Mucosa of rectum (tissue), 2 donors: ENCODE measurements at regions not wholly inside any gene's neighbourhood (a gene's known extent, or its start where the extent isn't known, plus 50 kb on each side); places are given as distances from the start of the nearest gene placed in this dataset.

Experiments used
- H3K27ac ChIP-seq, 2 donors: one replicate each; pipeline ENCODE4 v1.7.0; 2013; ENCODE audit warnings: inconsistent platforms in 2 of 2, low read depth in 2 of 2, low read length in 2 of 2
- H3K27me3 ChIP-seq, 2 donors: one replicate each; pipeline ENCODE4 v1.7.0; 2013; ENCODE audit warnings: low read length in 2 of 2; ENCODE audit not compliant: control insufficient read depth in 2 of 2, insufficient read depth in 2 of 2
- H3K36me3 ChIP-seq, 2 donors: one replicate each; pipeline ENCODE4 v1.7.0; 2013; ENCODE audit warnings: low read length in 2 of 2; ENCODE audit not compliant: control insufficient read depth in 2 of 2, insufficient read depth in 2 of 2
- H3K4me1 ChIP-seq, 2 donors: one replicate each; pipeline ENCODE4 v1.7.0; 2013; ENCODE audit warnings: low read length in 2 of 2, mild to moderate bottlenecking in 1 of 2; ENCODE audit not compliant: control insufficient read depth in 2 of 2, insufficient read depth in 2 of 2
- H3K4me3 ChIP-seq, 2 donors: one replicate each; pipeline ENCODE4 v1.7.0; 2013; ENCODE audit warnings: low read length in 2 of 2
- H3K9ac ChIP-seq, 2 donors: one replicate each; pipeline ENCODE4 v1.7.0; 2013; ENCODE audit warnings: low read length in 2 of 2, low read depth in 1 of 2, mild to moderate bottlenecking in 1 of 2
- H3K9me3 ChIP-seq, 2 donors: one replicate each; pipeline ENCODE4 v1.7.0; 2013; ENCODE audit warnings: low read length in 2 of 2; ENCODE audit not compliant: control insufficient read depth in 2 of 2
- donor health status: healthy.
- donor health status: Normal muscosa, but diverticular disease.

GRCh38 chr6:77205936-77206335, 257.4 kb downstream of the HTR1B start:
- Histone ChIP-seq H3K36me3 (no peaks in the 10 kb centered on the region), H3K9ac (no peak overlapping the region), H3K27ac (no peak overlapping the region), H3K4me1 (no peaks in the 10 kb centered on the region), H3K27me3 (no peaks in the 10 kb centered on the region), H3K4me3 (no peak overlapping the region), H3K9me3 (no peaks in the 10 kb centered on the region)

- Histone ChIP-seq H3K9me3 (no peaks in the 10 kb centered on the region), H3K27ac (no peak overlapping the region), H3K4me3 (no peak overlapping the region), H3K27me3 (no peaks in the 10 kb centered on the region), H3K36me3 (no peaks in the 10 kb centered on the region), H3K9ac (no peak overlapping the region), H3K4me1 (no peaks in the 10 kb centered on the region)
Observed at GRCh38 chr6:77204555-77204954, 258.7 kb downstream of the HTR1B start.

- Histone ChIP-seq H3K9ac (no peak overlapping the region), H3K27me3 (no peaks in the 10 kb centered on the region), H3K27ac (no peak overlapping the region), H3K36me3 (no peaks in the 10 kb centered on the region), H3K4me1 (no peaks in the 10 kb centered on the region), H3K9me3 (peaks cover 0 to 2% of the 10 kb centered on the region in 2 donors), H3K4me3 (no peak overlapping the region)
Observed at GRCh38 chr6:77183447-77183846, 279.8 kb downstream of the HTR1B start.

- H3K4me1 ChIP-seq: no peaks in the 10 kb centered on the region
- H3K9me3 ChIP-seq: peaks cover 0 to 2% of the 10 kb centered on the region in 2 donors
- H3K27me3 ChIP-seq: no peaks in the 10 kb centered on the region
- no peak overlapping the region for H3K9ac ChIP-seq
- no peaks in the 10 kb centered on the region for H3K36me3 ChIP-seq
- H3K4me3 ChIP-seq: no peak overlapping the region
- no peak overlapping the region for H3K27ac ChIP-seq
Observed at GRCh38 chr6:77181749-77182148, 281.5 kb downstream of the HTR1B start.

GRCh38 chr6:77180326-77180725, 283.0 kb downstream of the HTR1B start:
- Histone ChIP-seq H3K4me3 (no peak overlapping the region), H3K4me1 (no peaks in the 10 kb centered on the region), H3K9ac (no peak overlapping the region), H3K27ac (no peak overlapping the region), H3K27me3 (no peaks in the 10 kb centered on the region), H3K9me3 (peaks cover 0 to 2% of the 10 kb centered on the region in 2 donors), H3K36me3 (no peaks in the 10 kb centered on the region)

- peaks cover 0 to 2% of the 10 kb centered on the region in 2 donors for H3K9me3 ChIP-seq
- no peak overlapping the region for H3K9ac ChIP-seq
- H3K27me3 ChIP-seq: no peaks in the 10 kb centered on the region
- H3K27ac ChIP-seq: no peak overlapping the region
- no peaks in the 10 kb centered on the region for H3K36me3 ChIP-seq
- H3K4me1 ChIP-seq: no peaks in the 10 kb centered on the region
- H3K4me3 ChIP-seq: no peak overlapping the region
Observed at GRCh38 chr6:77178821-77179220, 284.5 kb downstream of the HTR1B start.

GRCh38 chr6:77177470-77177869, 285.8 kb downstream of the HTR1B start:
- Histone ChIP-seq H3K36me3 (no peaks in the 10 kb centered on the region), H3K4me1 (no peaks in the 10 kb centered on the region), H3K4me3 (no peak overlapping the region), H3K27ac (no peak overlapping the region), H3K9ac (no peak overlapping the region), H3K27me3 (no peaks in the 10 kb centered on the region), H3K9me3 (peaks cover 0 to 3% of the 10 kb centered on the region in 2 donors)

GRCh38 chr6:77173472-77174074, 289.7 kb downstream of the HTR1B start:
- Histone ChIP-seq H3K27ac (no peak overlapping the region), H3K36me3 (no peaks in the 10 kb centered on the region), H3K27me3 (no peaks in the 10 kb centered on the region), H3K4me3 (no peak overlapping the region), H3K9ac (no peak overlapping the region), H3K4me1 (no peaks in the 10 kb centered on the region), H3K9me3 (peaks cover 0 to 3% of the 10 kb centered on the region in 2 donors)

GRCh38 chr6:77172578-77172977, 290.7 kb downstream of the HTR1B start:
- Histone ChIP-seq H3K27me3 (no peaks in the 10 kb centered on the region), H3K9ac (no peak overlapping the region), H3K27ac (no peak overlapping the region), H3K9me3 (peaks cover 0 to 3% of the 10 kb centered on the region in 2 donors), H3K36me3 (no peaks in the 10 kb centered on the region), H3K4me3 (no peak overlapping the region), H3K4me1 (no peaks in the 10 kb centered on the region)

GRCh38 chr6:77159730-77160129, 303.6 kb downstream of the HTR1B start:
- no peaks in the 10 kb centered on the region for H3K27me3 ChIP-seq
- no peaks in the 10 kb centered on the region for H3K4me1 ChIP-seq

GRCh38 chr6:77151241-77151640, 312.1 kb downstream of the HTR1B start:
- Histone ChIP-seq H3K27me3 (no peaks in the 10 kb centered on the region), H3K9me3 (no peaks in the 10 kb centered on the region), H3K9ac (no peak overlapping the region), H3K36me3 (no peaks in the 10 kb centered on the region), H3K27ac (no peak overlapping the region), H3K4me3 (no peak overlapping the region), H3K4me1 (no peaks in the 10 kb centered on the region)

More at GRCh38 chr6:77159730-77160129, 303.6 kb downstream of the HTR1B start:
- Histone ChIP-seq H3K9ac (no peak overlapping the region), H3K9me3 (no peaks in the 10 kb centered on the region), H3K27ac (no peak overlapping the region), H3K36me3 (no peaks in the 10 kb centered on the region), H3K4me3 (no peak overlapping the region)
